ENCODE measurements at regions not wholly inside any gene's neighbourhood (a gene's known extent, or its start where the extent isn't known, plus 50 kb on each side); places are given as distances from the start of the nearest gene placed in this dataset.

DNA sequence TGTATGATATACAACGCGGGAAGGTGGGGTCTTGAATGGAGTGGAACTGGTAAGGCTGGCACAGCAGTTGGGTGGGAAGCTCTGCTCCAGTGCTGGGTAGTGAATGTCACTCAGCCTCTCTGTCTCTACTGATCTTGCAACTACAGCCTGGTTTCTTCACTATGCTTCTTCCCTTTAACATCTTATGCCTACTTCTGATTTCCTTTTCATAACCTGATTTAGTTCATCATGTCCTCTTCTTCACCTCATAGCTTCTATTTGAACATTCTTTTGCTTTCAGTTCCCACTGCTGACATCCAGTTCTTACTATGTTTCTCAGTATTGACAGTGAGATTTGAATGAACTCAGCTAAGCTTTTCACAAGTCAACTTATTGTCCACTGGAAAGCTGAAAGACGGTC is 286.2 kb downstream of the ARL6IP6 start:
- TF ChIP-seq, protein P1, sequence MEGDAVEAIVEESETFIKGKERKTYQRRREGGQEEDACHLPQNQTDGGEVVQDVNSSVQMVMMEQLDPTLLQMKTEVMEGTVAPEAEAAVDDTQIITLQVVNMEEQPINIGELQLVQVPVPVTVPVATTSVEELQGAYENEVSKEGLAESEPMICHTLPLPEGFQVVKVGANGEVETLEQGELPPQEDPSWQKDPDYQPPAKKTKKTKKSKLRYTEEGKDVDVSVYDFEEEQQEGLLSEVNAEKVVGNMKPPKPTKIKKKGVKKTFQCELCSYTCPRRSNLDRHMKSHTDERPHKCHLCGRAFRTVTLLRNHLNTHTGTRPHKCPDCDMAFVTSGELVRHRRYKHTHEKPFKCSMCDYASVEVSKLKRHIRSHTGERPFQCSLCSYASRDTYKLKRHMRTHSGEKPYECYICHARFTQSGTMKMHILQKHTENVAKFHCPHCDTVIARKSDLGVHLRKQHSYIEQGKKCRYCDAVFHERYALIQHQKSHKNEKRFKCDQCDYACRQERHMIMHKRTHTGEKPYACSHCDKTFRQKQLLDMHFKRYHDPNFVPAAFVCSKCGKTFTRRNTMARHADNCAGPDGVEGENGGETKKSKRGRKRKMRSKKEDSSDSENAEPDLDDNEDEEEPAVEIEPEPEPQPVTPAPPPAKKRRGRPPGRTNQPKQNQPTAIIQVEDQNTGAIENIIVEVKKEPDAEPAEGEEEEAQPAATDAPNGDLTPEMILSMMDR (IDR thresholded peaks at IDR 0.05; ENCODE audit: borderline replicate concordance, extremely low read depth, low read length, poor library complexity, severe bottlenecking): no peak
- TF ChIP-seq EZH2 (IDR thresholded peaks at IDR 0.05; ENCODE audit: borderline replicate concordance, low read depth, low read length, severe bottlenecking): no peak

All from DND-41 (cell line).